ENCODE measurements at regions not wholly inside any gene's neighbourhood (a gene's known extent, or its start where the extent isn't known, plus 50 kb on each side); places are given as distances from the start of the nearest gene placed in this dataset.

GRCh38 chr7:41384418-41384817 is 318.5 kb downstream of the INHBA start:
- 86 to 92% methylated on average over 11 of the region's 12 CpGs for WGBS, 2 experiments
- no peaks in the 10 kb centered on the region for H3K9me3 ChIP-seq (ENCODE audit: control insufficient read depth, low read length)
- H3K27ac ChIP-seq (ENCODE audit: insufficient read depth, low read depth, low read length, poor library complexity, severe bottlenecking): no peak overlapping the region
- no peaks in the 10 kb centered on the region for H3K36me3 ChIP-seq (ENCODE audit: control insufficient read depth, insufficient read depth, low read length)
- H3K4me1 ChIP-seq (ENCODE audit: control insufficient read depth, insufficient read depth, low read length): no peaks in the 10 kb centered on the region
- H3K27me3 ChIP-seq (ENCODE audit: control insufficient read depth, insufficient read depth, low read length, poor library complexity, severe bottlenecking): no peaks in the 10 kb centered on the region
- H3K4me3 ChIP-seq (ENCODE audit: insufficient read depth, low read depth, low read length): no peak overlapping the region

DNA sequence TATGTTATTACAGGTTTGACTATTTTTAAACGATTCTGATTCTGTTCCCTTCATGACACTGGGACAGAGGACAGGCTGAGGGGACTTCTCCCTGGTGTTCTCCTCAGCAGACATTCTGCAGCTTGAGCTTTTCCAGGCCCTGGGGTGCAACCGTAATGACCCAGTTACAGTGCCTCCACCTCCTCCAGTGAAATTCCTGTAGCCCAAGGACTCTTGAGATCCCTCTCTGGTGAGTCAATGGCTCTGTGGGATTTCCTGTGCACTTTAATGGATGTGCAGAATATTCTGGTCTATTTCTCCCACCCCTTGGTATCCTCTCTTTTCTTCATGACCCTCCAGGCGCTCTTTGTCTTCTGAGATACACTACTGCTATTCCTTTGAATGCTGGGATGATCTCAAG is 319.3 kb downstream of the INHBA start:
- Histone ChIP-seq H3K27ac (ENCODE audit: insufficient read depth, low read depth, low read length, poor library complexity, severe bottlenecking) (no peak overlapping the region), H3K27me3 (ENCODE audit: control insufficient read depth, insufficient read depth, low read length, poor library complexity, severe bottlenecking) (no peaks in the 10 kb centered on the region)
- WGBS, 2 experiments: 78 to 81% methylated on average over 3 of the region's 3 CpGs

GRCh38 chr7:41378156-41378555 is 324.7 kb downstream of the INHBA start:
- WGBS, 2 experiments: 90 to 100% methylated on average over 1 to 2 of the region's 2 CpGs
- no peak overlapping the region for H3K4me3 ChIP-seq (ENCODE audit: insufficient read depth, low read depth, low read length)
- no peaks in the 10 kb centered on the region for H3K36me3 ChIP-seq (ENCODE audit: control insufficient read depth, insufficient read depth, low read length)
- no peak overlapping the region for H3K27ac ChIP-seq (ENCODE audit: insufficient read depth, low read depth, low read length, poor library complexity, severe bottlenecking)
- H3K4me1 ChIP-seq (ENCODE audit: control insufficient read depth, insufficient read depth, low read length): no peaks in the 10 kb centered on the region
- no peaks in the 10 kb centered on the region for H3K27me3 ChIP-seq (ENCODE audit: control insufficient read depth, insufficient read depth, low read length, poor library complexity, severe bottlenecking)
- no peaks in the 10 kb centered on the region for H3K9me3 ChIP-seq (ENCODE audit: control insufficient read depth, low read length)

More for the DNA sequence above, 319.3 kb downstream of the INHBA start:
- Histone ChIP-seq H3K4me3 (ENCODE audit: insufficient read depth, low read depth, low read length) (no peak overlapping the region), H3K9me3 (ENCODE audit: control insufficient read depth, low read length) (no peaks in the 10 kb centered on the region), H3K36me3 (ENCODE audit: control insufficient read depth, insufficient read depth, low read length) (no peaks in the 10 kb centered on the region), H3K4me1 (ENCODE audit: control insufficient read depth, insufficient read depth, low read length) (no peaks in the 10 kb centered on the region)

GRCh38 chr7:41375582-41375981 is 327.3 kb downstream of the INHBA start:
- Histone ChIP-seq H3K27me3 (ENCODE audit: control insufficient read depth, insufficient read depth, low read length, poor library complexity, severe bottlenecking) (no peaks in the 10 kb centered on the region), H3K36me3 (ENCODE audit: control insufficient read depth, insufficient read depth, low read length) (no peaks in the 10 kb centered on the region), H3K9me3 (ENCODE audit: control insufficient read depth, low read length) (no peaks in the 10 kb centered on the region), H3K4me1 (ENCODE audit: control insufficient read depth, insufficient read depth, low read length) (no peaks in the 10 kb centered on the region), H3K27ac (ENCODE audit: insufficient read depth, low read depth, low read length, poor library complexity, severe bottlenecking) (no peak overlapping the region), H3K4me3 (ENCODE audit: insufficient read depth, low read depth, low read length) (no peak overlapping the region)
- 90 to 100% methylated on average over 1 of the region's 1 CpG for WGBS, 2 experiments

DNA sequence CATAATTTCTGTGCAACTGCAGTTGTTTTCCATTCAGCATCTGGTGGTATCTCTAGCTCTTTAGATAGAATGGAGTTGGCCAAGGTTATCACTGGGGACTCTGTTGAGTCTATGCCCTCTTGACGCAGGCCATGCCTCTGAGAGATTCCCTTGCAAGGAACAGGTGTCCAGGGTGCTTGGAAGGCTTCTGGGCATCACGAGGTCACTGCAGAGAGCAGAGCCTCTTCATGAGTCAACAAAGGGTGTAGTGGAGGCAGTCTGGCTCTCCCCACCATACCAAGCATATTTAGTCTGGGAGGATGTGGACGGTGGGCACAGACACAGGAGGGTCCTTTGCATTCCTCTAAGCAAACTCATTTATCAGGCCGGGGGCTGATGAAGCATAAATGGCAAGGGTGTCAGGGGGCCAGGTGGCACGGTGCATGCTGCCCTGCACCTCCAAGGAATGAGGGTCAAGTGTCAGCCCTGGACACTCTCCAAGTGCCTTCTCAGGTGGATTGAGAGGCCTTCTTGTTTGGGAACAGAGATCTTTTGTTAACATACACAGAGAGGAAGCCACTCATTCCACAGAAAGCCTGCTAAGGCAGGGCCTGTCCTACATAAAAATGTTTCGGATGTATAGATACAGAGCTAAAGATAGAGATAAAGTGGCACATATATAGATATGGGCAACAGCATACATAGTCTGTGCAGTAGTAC is 328.6 kb downstream of the INHBA start:
- Histone ChIP-seq H3K27ac (ENCODE audit: insufficient read depth, low read depth, low read length, poor library complexity, severe bottlenecking) (no peak overlapping the region), H3K36me3 (ENCODE audit: control insufficient read depth, insufficient read depth, low read length) (no peaks in the 10 kb centered on the region), H3K9me3 (ENCODE audit: control insufficient read depth, low read length) (no peaks in the 10 kb centered on the region), H3K4me1 (ENCODE audit: control insufficient read depth, insufficient read depth, low read length) (no peaks in the 10 kb centered on the region), H3K27me3 (ENCODE audit: control insufficient read depth, insufficient read depth, low read length, poor library complexity, severe bottlenecking) (no peaks in the 10 kb centered on the region), H3K4me3 (ENCODE audit: insufficient read depth, low read depth, low read length) (no peak overlapping the region)
- WGBS, 2 experiments: 93 to 95% methylated on average over 6 of the region's 6 CpGs

DNA sequence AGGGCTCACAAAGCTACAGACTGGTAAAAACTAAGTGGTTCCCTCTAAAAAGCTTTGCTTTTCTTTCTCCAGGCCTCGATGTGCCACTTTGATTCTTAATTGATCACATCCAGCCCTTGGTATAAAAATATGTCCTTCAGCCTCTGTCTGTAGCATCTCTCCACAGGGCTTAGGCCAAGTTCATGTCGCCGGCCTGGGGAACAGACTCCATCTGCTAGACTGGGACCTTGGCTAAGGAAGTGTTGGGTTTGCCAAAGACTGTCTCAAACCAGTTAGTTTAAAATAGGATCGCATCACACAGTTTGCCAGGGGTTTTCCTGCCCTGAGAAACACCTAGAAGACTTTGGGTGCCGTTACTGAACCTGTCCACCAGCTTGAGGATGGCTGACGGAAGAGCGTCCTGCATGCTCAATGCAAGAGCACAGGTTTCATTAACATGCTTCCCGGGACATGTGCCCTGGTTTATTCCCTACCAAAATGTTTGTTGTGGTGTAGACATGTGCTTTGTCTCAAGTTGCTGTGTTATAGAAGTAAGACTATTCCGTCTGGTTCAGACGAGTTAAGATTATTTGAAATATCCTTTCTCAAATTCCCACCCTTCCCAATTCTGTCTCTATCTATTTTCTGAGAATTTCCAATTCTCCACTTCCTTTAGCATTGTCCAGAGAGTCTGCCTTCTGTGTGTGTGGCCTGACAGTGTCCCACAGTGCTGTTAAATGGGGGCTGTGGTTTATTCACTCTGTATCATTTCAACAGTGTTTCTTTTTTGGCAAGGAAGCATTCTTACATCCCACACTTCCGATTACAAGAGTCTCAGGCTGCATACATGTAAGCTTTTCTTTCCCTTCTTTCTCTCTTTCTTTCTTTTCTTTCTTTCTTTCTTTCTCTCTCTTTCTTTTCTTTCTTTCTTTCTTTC is 334.7 kb downstream of the INHBA start:
- 93 to 94% methylated on average over 11 of the region's 11 CpGs for WGBS, 2 experiments
- no peaks in the 10 kb centered on the region for H3K36me3 ChIP-seq (ENCODE audit: control insufficient read depth, insufficient read depth, low read length)
- H3K4me3 ChIP-seq (ENCODE audit: insufficient read depth, low read depth, low read length): no peak overlapping the region
- no peaks in the 10 kb centered on the region for H3K4me1 ChIP-seq (ENCODE audit: control insufficient read depth, insufficient read depth, low read length)
- no peak overlapping the region for H3K27ac ChIP-seq (ENCODE audit: insufficient read depth, low read depth, low read length, poor library complexity, severe bottlenecking)
- H3K9me3 ChIP-seq (ENCODE audit: control insufficient read depth, low read length): no peaks in the 10 kb centered on the region
- no peaks in the 10 kb centered on the region for H3K27me3 ChIP-seq (ENCODE audit: control insufficient read depth, insufficient read depth, low read length, poor library complexity, severe bottlenecking)

DNA sequence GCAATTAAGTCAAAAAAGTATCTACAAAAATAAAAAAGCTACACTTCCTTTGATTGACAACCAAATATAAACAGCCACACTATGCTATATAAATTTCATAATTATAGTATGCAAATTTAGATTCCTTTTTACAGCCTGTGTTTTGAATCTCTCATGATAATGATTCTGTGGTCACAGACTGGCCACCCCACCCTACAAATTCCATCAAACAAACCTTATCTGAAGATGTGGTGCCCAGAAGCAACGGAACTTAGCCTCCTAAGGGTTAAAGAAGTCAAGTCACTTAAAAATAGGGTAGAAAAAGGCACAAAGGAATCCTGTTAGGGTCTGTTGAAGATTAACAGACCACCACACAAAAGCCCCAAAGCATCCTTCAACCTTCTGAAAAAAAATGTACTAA is 351.8 kb downstream of the INHBA start:
- no peaks in the 10 kb centered on the region for H3K9me3 ChIP-seq (ENCODE audit: control insufficient read depth, low read length)
- H3K27ac ChIP-seq (ENCODE audit: insufficient read depth, low read depth, low read length, poor library complexity, severe bottlenecking): no peak overlapping the region
- H3K27me3 ChIP-seq (ENCODE audit: control insufficient read depth, insufficient read depth, low read length, poor library complexity, severe bottlenecking): no peaks in the 10 kb centered on the region
- H3K4me3 ChIP-seq (ENCODE audit: insufficient read depth, low read depth, low read length): no peak overlapping the region
- H3K36me3 ChIP-seq (ENCODE audit: control insufficient read depth, insufficient read depth, low read length): no peaks in the 10 kb centered on the region
- H3K4me1 ChIP-seq (ENCODE audit: control insufficient read depth, insufficient read depth, low read length): no peaks in the 10 kb centered on the region
- WGBS, 2 experiments: no CpG with 5 or more reads among the region's 1 CpG

DNA sequence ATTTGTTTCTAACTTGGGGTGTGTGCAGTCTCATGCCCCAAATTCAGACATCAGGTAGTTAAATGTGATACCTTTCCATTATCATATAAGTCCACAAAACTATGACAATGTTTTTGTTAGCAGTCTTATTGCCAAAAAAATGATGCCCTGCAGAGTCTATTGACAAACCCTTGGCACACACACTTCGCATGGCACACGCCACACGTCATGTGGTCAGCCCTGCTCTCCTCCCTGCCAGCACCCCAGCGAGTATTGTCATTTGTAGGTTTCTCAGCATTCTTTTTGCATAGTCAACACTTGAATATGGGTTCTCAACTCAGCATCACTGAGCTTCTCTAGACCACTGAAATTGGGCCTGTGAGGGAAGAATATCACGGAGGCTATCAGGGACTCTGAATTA is 356.0 kb downstream of the INHBA start:
- Histone ChIP-seq H3K27me3 (ENCODE audit: control insufficient read depth, insufficient read depth, low read length, poor library complexity, severe bottlenecking) (no peaks in the 10 kb centered on the region), H3K9me3 (ENCODE audit: control insufficient read depth, low read length) (no peaks in the 10 kb centered on the region), H3K4me1 (ENCODE audit: control insufficient read depth, insufficient read depth, low read length) (no peaks in the 10 kb centered on the region), H3K36me3 (ENCODE audit: control insufficient read depth, insufficient read depth, low read length) (no peaks in the 10 kb centered on the region), H3K4me3 (ENCODE audit: insufficient read depth, low read depth, low read length) (no peak overlapping the region), H3K27ac (ENCODE audit: insufficient read depth, low read depth, low read length, poor library complexity, severe bottlenecking) (no peak overlapping the region)
- WGBS, 2 experiments: 94 to 96% methylated on average over 5 of the region's 5 CpGs

- Histone ChIP-seq H3K27me3 (ENCODE audit: control insufficient read depth, insufficient read depth, low read length, poor library complexity, severe bottlenecking) (no peaks in the 10 kb centered on the region), H3K4me1 (ENCODE audit: control insufficient read depth, insufficient read depth, low read length) (no peaks in the 10 kb centered on the region), H3K9me3 (ENCODE audit: control insufficient read depth, low read length) (no peaks in the 10 kb centered on the region), H3K27ac (ENCODE audit: insufficient read depth, low read depth, low read length, poor library complexity, severe bottlenecking) (no peak overlapping the region), H3K4me3 (ENCODE audit: insufficient read depth, low read depth, low read length) (no peak overlapping the region), H3K36me3 (ENCODE audit: control insufficient read depth, insufficient read depth, low read length) (no peaks in the 10 kb centered on the region)
- WGBS, 2 experiments: 94 to 96% methylated on average over 8 of the region's 8 CpGs
Observed at GRCh38 chr7:41339913-41340676, 362.8 kb downstream of the INHBA start.

GRCh38 chr7:41336981-41337380 is 365.9 kb downstream of the INHBA start:
- H3K4me3 ChIP-seq (ENCODE audit: insufficient read depth, low read depth, low read length): no peak overlapping the region
- no peak overlapping the region for H3K27ac ChIP-seq (ENCODE audit: insufficient read depth, low read depth, low read length, poor library complexity, severe bottlenecking)
- H3K9me3 ChIP-seq (ENCODE audit: control insufficient read depth, low read length): no peaks in the 10 kb centered on the region
- H3K4me1 ChIP-seq (ENCODE audit: control insufficient read depth, insufficient read depth, low read length): no peaks in the 10 kb centered on the region
- no peaks in the 10 kb centered on the region for H3K36me3 ChIP-seq (ENCODE audit: control insufficient read depth, insufficient read depth, low read length)
- H3K27me3 ChIP-seq (ENCODE audit: control insufficient read depth, insufficient read depth, low read length, poor library complexity, severe bottlenecking): no peaks in the 10 kb centered on the region
- WGBS, 2 experiments: 88 to 92% methylated on average over 5 of the region's 5 CpGs
